ENCODE measurements at regions not wholly inside any gene's neighbourhood (a gene's known extent, or its start where the extent isn't known, plus 50 kb on each side); places are given as distances from the start of the nearest gene placed in this dataset.
A peak's percentile ranks its signal among the peaks of the same experiment; 100 is the strongest.

DNA sequence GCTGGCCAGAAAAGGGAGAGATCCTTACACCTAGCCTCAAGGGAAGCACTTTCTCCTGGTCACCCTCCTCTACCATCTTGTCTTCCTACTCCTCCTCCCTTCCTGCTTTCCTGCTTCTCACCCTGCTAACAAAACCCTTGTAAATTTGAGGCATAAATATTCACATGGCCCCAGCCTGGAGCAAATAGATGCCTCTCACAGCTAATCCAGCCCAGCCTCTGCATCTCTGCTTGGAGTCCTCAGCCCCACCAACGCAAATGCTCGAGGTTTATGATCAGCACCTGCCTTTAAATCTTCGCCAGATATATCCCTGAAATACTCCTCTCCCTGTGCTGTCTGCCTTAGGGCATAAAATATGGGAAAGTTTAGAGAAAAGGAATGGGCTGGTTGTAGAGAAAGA is 205.2 kb upstream of the CDH5 start:
- H3K27ac ChIP-seq (ENCODE audit: poor library complexity, severe bottlenecking), result no peak overlapping the region
- no peaks in the 10 kb centered on the region for H3K4me1 ChIP-seq (ENCODE audit: insufficient read depth, poor library complexity, severe bottlenecking)
- no peak overlapping the region for H3K4me3 ChIP-seq (ENCODE audit: severe bottlenecking)
- no peaks in the 10 kb centered on the region for H3K27me3 ChIP-seq (ENCODE audit: insufficient read depth, poor library complexity, severe bottlenecking)
- DNase-seq (ENCODE audit: low spot score), result no peak
- no peak for ATAC-seq (ENCODE audit: low read depth)
- TF ChIP-seq, protein P1, sequence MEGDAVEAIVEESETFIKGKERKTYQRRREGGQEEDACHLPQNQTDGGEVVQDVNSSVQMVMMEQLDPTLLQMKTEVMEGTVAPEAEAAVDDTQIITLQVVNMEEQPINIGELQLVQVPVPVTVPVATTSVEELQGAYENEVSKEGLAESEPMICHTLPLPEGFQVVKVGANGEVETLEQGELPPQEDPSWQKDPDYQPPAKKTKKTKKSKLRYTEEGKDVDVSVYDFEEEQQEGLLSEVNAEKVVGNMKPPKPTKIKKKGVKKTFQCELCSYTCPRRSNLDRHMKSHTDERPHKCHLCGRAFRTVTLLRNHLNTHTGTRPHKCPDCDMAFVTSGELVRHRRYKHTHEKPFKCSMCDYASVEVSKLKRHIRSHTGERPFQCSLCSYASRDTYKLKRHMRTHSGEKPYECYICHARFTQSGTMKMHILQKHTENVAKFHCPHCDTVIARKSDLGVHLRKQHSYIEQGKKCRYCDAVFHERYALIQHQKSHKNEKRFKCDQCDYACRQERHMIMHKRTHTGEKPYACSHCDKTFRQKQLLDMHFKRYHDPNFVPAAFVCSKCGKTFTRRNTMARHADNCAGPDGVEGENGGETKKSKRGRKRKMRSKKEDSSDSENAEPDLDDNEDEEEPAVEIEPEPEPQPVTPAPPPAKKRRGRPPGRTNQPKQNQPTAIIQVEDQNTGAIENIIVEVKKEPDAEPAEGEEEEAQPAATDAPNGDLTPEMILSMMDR (IDR thresholded peaks at IDR 0.05; ENCODE audit: poor library complexity, severe bottlenecking), result no peak
- H3K36me3 ChIP-seq (ENCODE audit: low read depth), result no peaks in the 10 kb centered on the region
- H3K9me3 ChIP-seq (ENCODE audit: severe bottlenecking), result no peaks in the 10 kb centered on the region

DNA sequence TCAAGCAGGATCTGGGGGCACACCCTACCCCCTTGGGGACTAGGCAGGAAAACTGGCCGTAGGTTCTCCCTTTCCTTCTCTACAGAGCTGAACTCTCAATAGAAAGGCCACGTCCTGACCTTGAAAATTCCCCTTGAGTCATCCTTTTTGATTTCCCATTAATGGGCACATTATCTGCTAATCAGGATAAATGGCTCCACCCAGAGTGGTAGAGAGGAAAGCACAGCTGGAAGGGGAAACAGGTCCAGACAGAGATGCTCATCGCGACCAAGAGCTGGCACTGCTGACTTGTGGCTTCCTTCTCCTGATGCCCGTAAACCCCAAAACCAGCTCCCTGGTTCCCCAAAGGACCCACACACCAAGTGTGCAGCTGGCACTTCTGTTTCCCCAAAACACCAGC is 206.5 kb upstream of the CDH5 start:
- Histone ChIP-seq H3K4me1 (ENCODE audit: insufficient read depth, poor library complexity, severe bottlenecking) (no peaks in the 10 kb centered on the region), H3K27me3 (ENCODE audit: insufficient read depth, poor library complexity, severe bottlenecking) (no peaks in the 10 kb centered on the region), H3K4me3 (ENCODE audit: severe bottlenecking) (no peak overlapping the region), H3K36me3 (ENCODE audit: low read depth) (no peaks in the 10 kb centered on the region), H3K9me3 (ENCODE audit: severe bottlenecking) (no peaks in the 10 kb centered on the region), H3K27ac (ENCODE audit: poor library complexity, severe bottlenecking) (no peak overlapping the region)
- ATAC-seq (ENCODE audit: low read depth), result peak; percentile 25; the same call in 1 of the 3 replicates
- DNase-seq (ENCODE audit: low spot score), result no peak
- TF ChIP-seq, protein P1 (IDR thresholded peaks at IDR 0.05; ENCODE audit: poor library complexity, severe bottlenecking), result peak; percentile 33

DNA sequence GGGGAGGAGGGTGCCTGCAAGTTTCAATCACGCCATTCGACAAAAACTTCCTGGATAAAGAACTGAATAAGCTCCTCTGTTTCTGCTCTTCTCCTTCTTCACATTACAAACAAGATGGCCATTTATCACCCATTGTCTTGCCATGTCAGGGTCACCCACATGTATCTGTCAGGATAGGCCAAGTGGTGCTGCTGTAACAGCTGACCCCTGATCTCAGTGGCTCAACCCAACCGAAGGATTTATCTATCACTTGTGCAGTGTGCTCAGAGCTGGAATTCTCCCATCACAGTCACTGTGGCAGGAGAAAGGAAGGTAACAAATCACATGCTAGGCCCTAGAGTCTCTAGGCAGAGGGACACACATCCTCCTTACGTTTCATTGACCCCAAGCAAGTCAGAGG is 210.0 kb upstream of the CDH5 start:
- no peaks in the 10 kb centered on the region for H3K27me3 ChIP-seq (ENCODE audit: insufficient read depth, poor library complexity, severe bottlenecking)
- H3K4me3 ChIP-seq (ENCODE audit: severe bottlenecking), result no peak overlapping the region
- H3K9me3 ChIP-seq (ENCODE audit: severe bottlenecking), result no peaks in the 10 kb centered on the region
- no peaks in the 10 kb centered on the region for H3K4me1 ChIP-seq (ENCODE audit: insufficient read depth, poor library complexity, severe bottlenecking)
- H3K27ac ChIP-seq (ENCODE audit: poor library complexity, severe bottlenecking), result no peak overlapping the region
- TF ChIP-seq, protein P1 (IDR thresholded peaks at IDR 0.05; ENCODE audit: poor library complexity, severe bottlenecking), result no peak
- DNase-seq (ENCODE audit: low spot score) (no peak), ATAC-seq (ENCODE audit: low read depth) (no peak)
- no peaks in the 10 kb centered on the region for H3K36me3 ChIP-seq (ENCODE audit: low read depth)

DNA sequence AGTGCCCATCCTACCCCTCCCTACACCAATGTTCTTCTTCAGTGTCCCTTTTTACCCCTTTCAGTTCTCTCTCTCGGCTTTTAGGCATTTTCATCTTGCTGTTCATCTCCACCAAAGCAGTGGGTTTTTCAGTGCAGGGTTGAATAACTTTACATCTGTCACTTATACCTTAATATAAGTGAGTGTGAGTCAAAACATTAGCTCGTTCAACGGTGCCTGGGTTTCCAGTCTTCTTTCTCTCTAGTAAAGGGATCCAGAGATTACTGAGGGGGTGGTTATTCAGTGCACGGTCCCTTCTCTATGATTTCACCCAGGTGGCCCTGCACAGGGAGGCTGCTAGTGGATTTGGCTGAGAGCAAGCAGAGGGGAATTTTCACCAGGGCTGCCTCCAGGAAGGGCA is 210.6 kb upstream of the CDH5 start:
- no peak overlapping the region for H3K27ac ChIP-seq (ENCODE audit: poor library complexity, severe bottlenecking)
- H3K9me3 ChIP-seq (ENCODE audit: severe bottlenecking), result no peaks in the 10 kb centered on the region
- DNase-seq (ENCODE audit: low spot score) (no peak), ATAC-seq (ENCODE audit: low read depth) (no peak)
- H3K36me3 ChIP-seq (ENCODE audit: low read depth), result no peaks in the 10 kb centered on the region
- TF ChIP-seq, protein P1 (IDR thresholded peaks at IDR 0.05; ENCODE audit: poor library complexity, severe bottlenecking), result no peak
- H3K27me3 ChIP-seq (ENCODE audit: insufficient read depth, poor library complexity, severe bottlenecking), result no peaks in the 10 kb centered on the region
- H3K4me1 ChIP-seq (ENCODE audit: insufficient read depth, poor library complexity, severe bottlenecking), result peaks cover 1% of the 10 kb centered on the region
- no peak overlapping the region for H3K4me3 ChIP-seq (ENCODE audit: severe bottlenecking)

DNA sequence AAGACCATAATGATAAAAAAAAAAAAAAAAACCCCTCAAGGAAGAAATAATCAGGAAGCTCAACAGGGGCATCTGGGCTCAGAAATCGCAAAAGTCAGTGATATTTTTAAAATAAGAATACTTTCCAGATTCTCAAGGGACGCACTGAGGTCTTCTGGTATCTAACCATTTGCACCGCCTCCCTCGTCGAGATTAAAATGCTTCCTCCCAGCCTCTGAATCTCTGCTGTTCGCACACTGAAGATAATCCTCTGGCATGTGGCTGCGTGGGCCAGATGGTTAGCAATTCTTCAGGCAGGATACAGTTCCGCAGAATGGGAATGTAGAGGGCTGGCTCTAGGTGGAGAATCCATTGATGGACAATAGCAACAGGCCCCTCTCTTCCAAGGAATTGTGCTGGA is 211.7 kb upstream of the CDH5 start:
- DNase-seq (ENCODE audit: low spot score), result no peak
- TF ChIP-seq, protein P1 (IDR thresholded peaks at IDR 0.05; ENCODE audit: poor library complexity, severe bottlenecking), result no peak
- Histone ChIP-seq H3K4me1 (ENCODE audit: insufficient read depth, poor library complexity, severe bottlenecking) (peaks cover 6% of the 10 kb centered on the region), H3K4me3 (ENCODE audit: severe bottlenecking) (no peak overlapping the region), H3K27ac (ENCODE audit: poor library complexity, severe bottlenecking) (no peak overlapping the region), H3K36me3 (ENCODE audit: low read depth) (no peaks in the 10 kb centered on the region), H3K27me3 (ENCODE audit: insufficient read depth, poor library complexity, severe bottlenecking) (no peaks in the 10 kb centered on the region), H3K9me3 (ENCODE audit: severe bottlenecking) (no peaks in the 10 kb centered on the region)
- no peak for ATAC-seq (ENCODE audit: low read depth)
